Stomach (tissue), 4 donors: ENCODE measurements at regions not wholly inside any gene's neighbourhood (a gene's known extent, or its start where the extent isn't known, plus 50 kb on each side); places are given as distances from the start of the nearest gene placed in this dataset.

ENCODE experiments used
- CTCF ChIP-seq, 7 experiments: fragments of 450-650 bp in 4 of 7; fragments of 200-600 bp in 3 of 7; sonication (generic) in 3 of 7; IDR thresholded peaks; one replicate each; pipeline ENCODE4 v1.5.1; 2016 to 2019; ENCODE audit warnings: antibody characterized with exemption in 7 of 7, control low read depth in 2 of 7, mild to moderate bottlenecking in 1 of 7
- EP300 ChIP-seq: sonication (generic); formaldehyde crosslinking; IDR thresholded peaks from one replicate; pipeline ENCODE4 v1.6.1; 2017; ENCODE audit warnings: antibody characterized with exemption
- POLR2AphosphoS5 ChIP-seq, 3 donors: sonication (generic); formaldehyde crosslinking; IDR thresholded peaks; one replicate each; pipeline ENCODE4 v1.6.1; 2016; ENCODE audit warnings: antibody characterized with exemption in 3 of 3

GRCh38 chr5:101136454-101136853, 233.4 kb upstream of the ST8SIA4 start:
- TF ChIP-seq POLR2AphosphoS5 (IDR thresholded peaks at IDR 0.05), result no peak
- no peak for TF ChIP-seq CTCF (IDR thresholded peaks at IDR 0.05)
- no peak for TF ChIP-seq EP300
